ENCODE measurements at regions not wholly inside any gene's neighbourhood (a gene's known extent, or its start where the extent isn't known, plus 50 kb on each side); places are given as distances from the start of the nearest gene placed in this dataset.

DNA sequence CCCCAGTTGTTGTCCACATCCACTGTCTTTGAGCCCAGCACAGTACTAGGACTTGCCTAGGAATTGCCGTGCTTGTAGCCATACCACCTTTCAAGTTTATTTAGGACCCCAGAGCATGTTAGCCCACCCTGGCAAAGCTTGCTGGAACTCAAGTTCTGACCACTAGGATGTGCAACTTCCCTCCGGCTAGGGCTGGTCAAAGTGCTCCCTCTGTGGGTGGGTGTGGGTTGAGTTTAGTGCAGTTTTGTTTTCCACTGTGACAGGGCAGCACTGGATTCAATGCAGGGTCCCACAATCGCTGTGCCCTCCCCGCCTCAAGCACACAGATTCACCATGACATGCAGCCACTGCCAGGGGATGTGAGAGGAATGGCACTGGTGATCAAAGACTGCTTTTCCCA is 96.0 kb downstream of the RASGEF1B start:
- intact Hi-C loops (cut with DNase I; ENCODE audit: low total_unique reads) = no loop called here
- no peak for TF ChIP-seq POLR2AphosphoS5 (IDR thresholded peaks at IDR 0.05)
- TF ChIP-seq, protein P1, sequence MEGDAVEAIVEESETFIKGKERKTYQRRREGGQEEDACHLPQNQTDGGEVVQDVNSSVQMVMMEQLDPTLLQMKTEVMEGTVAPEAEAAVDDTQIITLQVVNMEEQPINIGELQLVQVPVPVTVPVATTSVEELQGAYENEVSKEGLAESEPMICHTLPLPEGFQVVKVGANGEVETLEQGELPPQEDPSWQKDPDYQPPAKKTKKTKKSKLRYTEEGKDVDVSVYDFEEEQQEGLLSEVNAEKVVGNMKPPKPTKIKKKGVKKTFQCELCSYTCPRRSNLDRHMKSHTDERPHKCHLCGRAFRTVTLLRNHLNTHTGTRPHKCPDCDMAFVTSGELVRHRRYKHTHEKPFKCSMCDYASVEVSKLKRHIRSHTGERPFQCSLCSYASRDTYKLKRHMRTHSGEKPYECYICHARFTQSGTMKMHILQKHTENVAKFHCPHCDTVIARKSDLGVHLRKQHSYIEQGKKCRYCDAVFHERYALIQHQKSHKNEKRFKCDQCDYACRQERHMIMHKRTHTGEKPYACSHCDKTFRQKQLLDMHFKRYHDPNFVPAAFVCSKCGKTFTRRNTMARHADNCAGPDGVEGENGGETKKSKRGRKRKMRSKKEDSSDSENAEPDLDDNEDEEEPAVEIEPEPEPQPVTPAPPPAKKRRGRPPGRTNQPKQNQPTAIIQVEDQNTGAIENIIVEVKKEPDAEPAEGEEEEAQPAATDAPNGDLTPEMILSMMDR (IDR thresholded peaks at IDR 0.05) = no peak
- TF ChIP-seq POLR2A (IDR thresholded peaks at IDR 0.05) = no peak
- Histone ChIP-seq H3K27me3 (no peaks in the 10 kb centered on the region), H3K9me3 (no peaks in the 10 kb centered on the region), H3K4me1 (no peaks in the 10 kb centered on the region), H3K4me3 (no peak overlapping the region), H3K27ac (no peak overlapping the region), H3K36me3 (no peaks in the 10 kb centered on the region)
- DNase-seq (ENCODE audit: low spot score in 2 of 2) = no peak

DNA sequence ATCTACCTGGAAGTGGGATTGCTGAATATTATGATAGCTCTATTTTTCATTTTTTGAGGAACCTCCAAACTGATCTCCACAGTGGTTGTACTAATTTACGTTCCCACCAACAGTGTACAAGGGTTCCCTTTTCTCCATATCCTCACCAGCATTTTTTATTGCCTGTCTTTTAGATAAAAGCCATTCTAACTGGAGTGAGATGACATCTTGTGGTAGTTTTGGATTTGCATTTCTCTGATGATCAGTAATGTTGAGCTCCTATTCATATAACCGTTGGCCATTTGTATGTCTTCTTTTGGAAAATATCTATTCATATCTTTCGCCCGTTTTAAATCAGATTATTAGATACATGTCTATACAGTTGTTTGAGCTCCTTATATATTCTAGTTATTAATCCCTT is 101.8 kb downstream of the RASGEF1B start:
- Histone ChIP-seq H3K4me3 (no peak overlapping the region), H3K36me3 (no peaks in the 10 kb centered on the region), H3K27ac (no peak overlapping the region), H3K27me3 (no peaks in the 10 kb centered on the region), H3K4me1 (no peaks in the 10 kb centered on the region), H3K9me3 (no peaks in the 10 kb centered on the region)
- intact Hi-C loops (cut with DNase I; ENCODE audit: low total_unique reads) = no loop called here
- DNase-seq (ENCODE audit: low spot score in 2 of 2) = no peak
- TF ChIP-seq POLR2A (IDR thresholded peaks at IDR 0.05) = no peak
- TF ChIP-seq, protein P1 (IDR thresholded peaks at IDR 0.05) = no peak
- TF ChIP-seq POLR2AphosphoS5 (IDR thresholded peaks at IDR 0.05) = no peak

DNA sequence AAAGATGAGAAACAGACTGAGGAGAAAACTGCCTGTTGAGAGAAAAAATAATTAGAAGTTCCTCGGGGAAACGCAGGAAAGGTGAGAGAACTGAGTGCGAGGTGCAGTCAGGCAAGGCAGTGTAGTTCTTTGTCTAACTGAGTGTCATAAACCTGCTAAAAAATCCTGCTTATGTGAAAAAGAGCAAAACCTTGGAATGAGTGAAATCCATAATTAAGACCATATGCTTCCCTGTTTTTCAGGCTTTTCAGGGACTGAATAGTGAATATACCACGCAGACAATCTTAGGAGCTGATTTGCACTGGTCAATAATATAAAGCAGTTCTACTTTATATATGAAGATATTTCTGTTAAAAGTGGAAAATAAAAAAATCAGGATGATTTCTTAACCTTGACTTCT is 104.9 kb downstream of the RASGEF1B start:
- intact Hi-C loops (cut with DNase I; ENCODE audit: low total_unique reads) = no loop called here
- no peak overlapping the region for H3K4me3 ChIP-seq
- DNase-seq (ENCODE audit: low spot score in 2 of 2) = no peak

DNA sequence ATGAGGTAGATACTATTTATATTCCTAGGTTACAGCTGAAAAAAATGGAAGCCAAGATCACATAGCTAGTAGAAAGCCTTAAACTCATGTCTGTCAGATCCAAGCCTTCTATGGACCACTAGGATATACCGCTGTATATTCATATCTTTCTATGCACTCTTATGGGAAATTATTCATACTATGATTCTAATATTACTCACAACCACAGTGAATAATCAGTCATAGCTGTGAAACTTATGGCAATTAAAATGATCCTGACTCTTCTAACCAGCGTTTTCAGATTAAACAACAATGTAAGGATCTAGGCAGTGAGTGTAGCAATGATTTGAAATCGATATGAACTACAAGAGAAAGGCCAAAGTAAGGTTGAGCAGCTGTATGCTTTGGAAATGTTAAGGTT is 111.0 kb downstream of the RASGEF1B start:
- Histone ChIP-seq H3K4me1 (no peaks in the 10 kb centered on the region), H3K4me3 (no peak overlapping the region), H3K36me3 (no peaks in the 10 kb centered on the region), H3K27ac (no peak overlapping the region), H3K9me3 (no peaks in the 10 kb centered on the region), H3K27me3 (no peaks in the 10 kb centered on the region)
- intact Hi-C loops (cut with DNase I; ENCODE audit: low total_unique reads) = no loop called here
- DNase-seq (ENCODE audit: low spot score in 2 of 2) = no peak
- no peak for TF ChIP-seq POLR2AphosphoS5 (IDR thresholded peaks at IDR 0.05)
- TF ChIP-seq, protein P1 (IDR thresholded peaks at IDR 0.05) = no peak
- TF ChIP-seq POLR2A (IDR thresholded peaks at IDR 0.05) = no peak

More for the DNA sequence above, 104.9 kb downstream of the RASGEF1B start:
- Histone ChIP-seq H3K9me3 (no peaks in the 10 kb centered on the region), H3K27ac (no peak overlapping the region), H3K36me3 (no peaks in the 10 kb centered on the region), H3K27me3 (no peaks in the 10 kb centered on the region), H3K4me1 (no peaks in the 10 kb centered on the region)
- no peak for TF ChIP-seq POLR2A (IDR thresholded peaks at IDR 0.05)
- TF ChIP-seq, protein P1 (IDR thresholded peaks at IDR 0.05) = no peak
- no peak for TF ChIP-seq POLR2AphosphoS5 (IDR thresholded peaks at IDR 0.05)

DNA sequence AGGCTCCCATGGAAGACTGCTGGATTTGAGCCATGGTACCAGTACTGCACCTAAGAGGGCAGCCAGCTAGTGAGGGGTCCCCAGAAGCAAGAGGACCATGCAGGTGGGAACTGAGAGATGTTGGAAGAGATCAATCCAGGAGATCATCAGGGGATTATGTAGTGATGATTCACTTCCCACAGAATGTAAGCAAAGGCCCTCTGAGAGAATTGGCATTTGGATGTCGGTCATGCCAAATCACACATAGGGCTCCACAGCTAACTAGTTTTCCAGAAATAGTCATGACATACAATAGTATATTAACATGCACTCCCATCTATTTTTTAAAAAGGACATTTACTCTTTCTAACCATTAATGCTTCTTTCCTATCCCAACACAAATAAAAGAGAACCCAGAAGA is 112.5 kb downstream of the RASGEF1B start:
- H3K27ac ChIP-seq = no peak overlapping the region
- H3K4me1 ChIP-seq = no peaks in the 10 kb centered on the region
- no peak for DNase-seq (ENCODE audit: low spot score in 2 of 2)
- H3K27me3 ChIP-seq = no peaks in the 10 kb centered on the region
- no peaks in the 10 kb centered on the region for H3K36me3 ChIP-seq
- intact Hi-C loops (cut with DNase I; ENCODE audit: low total_unique reads) = no loop called here
- TF ChIP-seq POLR2A (IDR thresholded peaks at IDR 0.05) (no peak), POLR2AphosphoS5 (IDR thresholded peaks at IDR 0.05) (no peak)
- TF ChIP-seq, protein P1 (IDR thresholded peaks at IDR 0.05) = no peak
- no peak overlapping the region for H3K4me3 ChIP-seq
- H3K9me3 ChIP-seq = no peaks in the 10 kb centered on the region
